ENCODE measurements at regions not wholly inside any gene's neighbourhood (a gene's known extent, or its start where the extent isn't known, plus 50 kb on each side); places are given as distances from the start of the nearest gene placed in this dataset.
"Not testable (repeated sequence)": the region's sequence is repeated elsewhere in the genome, so short reads cannot be mapped to it uniquely, and the experiment has no call there.

- FAIRE-seq, result no peak
- WGBS (ENCODE audit: missing lambda C conversion rate), result 84% methylated on average over 10 of the region's 10 CpGs
- POLR2A ChIA-PET, result no interaction called here
- Histone ChIP-seq H3K4me1 (peaks cover 97% of the 10 kb centered on the region), H3K4me3 (no peak overlapping the region), H3K4me2 (peak overlapping the region; percentile 7; the same call in 1 of the 3 replicates), H3K9me3 (0 out of 3 replicates have a peak, but pooled peaks cover 7% of the 10 kb centered on the region), H3K27ac (peak overlapping the region; percentile 84 to 88)
- ATAC-seq, result no peak
- CTCF ChIA-PET, result interaction anchor here (0.6 to 3.6 kb wide), 8 partner anchors 8 to 344 kb away, joined by 3 to 16 read pairs (median 3); no protein-coding TSS in a partner anchor
- DNase-seq (ENCODE audit: low read depth in 1 of 2, low spot score in 1 of 2), result no peak
- TF ChIP-seq CBX2 (IDR thresholded peaks at IDR 0.05; ENCODE audit: borderline replicate concordance, low read depth) (no peak), FOSL2 (IDR thresholded peaks at IDR 0.05) (no peak), FOSL2 (CRISPR knock-in tag; IDR thresholded peaks at IDR 0.05) (no peak), MAZ (IDR thresholded peaks at IDR 0.05; ENCODE audit: borderline replicate concordance, low read depth, low read length) (no peak), MYC (IDR thresholded peaks at IDR 0.05; ENCODE audit: borderline replicate concordance, low read length) (no peak), JUN (IDR thresholded peaks at IDR 0.05) (no peak), ELK1 (IDR thresholded peaks at IDR 0.05; ENCODE audit: low read depth, low read length) (no peak), SMC3 (IDR thresholded peaks at IDR 0.05) (no peak), KDM5A (IDR thresholded peaks at IDR 0.05) (no peak), HOXA7 (CRISPR knock-in tag; IDR thresholded peaks at IDR 0.05) (no peak), ZC3H11A (IDR thresholded peaks at IDR 0.05) (no peak), HOXB5 (CRISPR knock-in tag; IDR thresholded peaks at IDR 0.05) (no peak), HOXB13 (CRISPR knock-in tag; IDR thresholded peaks at IDR 0.05; ENCODE audit: low read depth) (no peak), HDAC2 (IDR thresholded peaks at IDR 0.05) (no peak), SREBF2 (IDR thresholded peaks at IDR 0.05) (no peak), RAD21 (conservative IDR thresholded peaks at IDR 0.05 in 1 of 2, IDR thresholded peaks at IDR 0.05 in 1 of 2) (no peak), RARB (CRISPR knock-in tag; IDR thresholded peaks at IDR 0.05) (no peak), CEBPB (IDR thresholded peaks at IDR 0.05) (no peak)
These were observed 342.7 kb downstream of the SOX9 start for GRCh38 chr17:72463287-72464102.

GRCh38 chr17:72464221-72464620 is 343.4 kb downstream of the SOX9 start:
- WGBS (ENCODE audit: missing lambda C conversion rate), result 96% methylated on average over 5 of the region's 5 CpGs
- FAIRE-seq; DNase-seq (ENCODE audit: low read depth in 1 of 2, low spot score in 1 of 2); ATAC-seq; POLR2A ChIA-PET; H3K4me3 ChIP-seq; H3K9me3 ChIP-seq: not testable (repeated sequence)
- Histone ChIP-seq H3K4me1 (peaks cover 97% of the 10 kb centered on the region), H3K27ac (peak overlapping the region; percentile 84 to 88), H3K4me2 (peak overlapping the region; percentile 93)
- CTCF ChIA-PET, result interaction anchor here (0.5 to 3.6 kb wide), 12 partner anchors 9 to 345 kb away, joined by 3 to 16 read pairs (median 4); no protein-coding TSS in a partner anchor
- TF ChIP-seq TFCP2L1 (CRISPR knock-in tag; IDR thresholded peaks at IDR 0.05), result 0 out of 2 replicates have a peak, but pooled peaks have one; percentile 56

GRCh38 chr17:72465191-72466024 is 344.6 kb downstream of the SOX9 start:
- ChIA-PET CTCF (interaction anchor here (0.6 to 3.6 kb wide), 17 partner anchors 10 to 992 kb away, joined by 3 to 16 read pairs (median 4); no protein-coding TSS in a partner anchor), POLR2A (interaction anchor here (0.9 to 2.0 kb wide), 4 partner anchors 21 to 344 kb away, joined by 3 to 9 read pairs (median 4); partner anchors contain the start of gene SOX9)
- 0 out of 3 replicates have a peak, but pooled peaks cover 7% of the 10 kb centered on the region for H3K9me3 ChIP-seq
- peak; percentile 98 for DNase-seq (ENCODE audit: low read depth in 1 of 2, low spot score in 1 of 2)
- peak overlapping the region; percentile 84 to 88 for H3K27ac ChIP-seq
- WGBS (ENCODE audit: missing lambda C conversion rate), result 7% methylated on average over 18 of the region's 18 CpGs
- FAIRE-seq, result peak; percentile 99
- peaks cover 97% of the 10 kb centered on the region for H3K4me1 ChIP-seq
- peak overlapping the region; percentile 93 for H3K4me2 ChIP-seq
- peak; percentile 92 to 94 for ATAC-seq
- peak overlapping the region; percentile 34 for H3K4me3 ChIP-seq
- TF ChIP-seq ZFP36 (IDR thresholded peaks at IDR 0.05; ENCODE audit: borderline replicate concordance, partially characterized antibody) (no peak), TP53 (CRISPR knock-in tag; IDR thresholded peaks at IDR 0.05) (0 out of 2 replicates have a peak, but pooled peaks have one; percentile 25), ATOH8 (CRISPR knock-in tag; IDR thresholded peaks at IDR 0.05; ENCODE audit: low read depth) (peak; percentile 9; the same call in 1 of the 2 replicates), FOSL2 (IDR thresholded peaks at IDR 0.05) (peak; percentile 97), FOSL2 (CRISPR knock-in tag; IDR thresholded peaks at IDR 0.05) (peak; percentile 100), CHD4 (IDR thresholded peaks at IDR 0.05; ENCODE audit: borderline replicate concordance) (no peak), NPAS2 (CRISPR knock-in tag; IDR thresholded peaks at IDR 0.05; ENCODE audit: borderline replicate concordance) (no peak), CBX2 (IDR thresholded peaks at IDR 0.05; ENCODE audit: borderline replicate concordance, low read depth) (no peak), ESRRA (IDR thresholded peaks at IDR 0.05; ENCODE audit: borderline replicate concordance, low read length) (no peak), HOXB5 (CRISPR knock-in tag; IDR thresholded peaks at IDR 0.05) (peak; percentile 16; the same call in 1 of the 2 replicates), HES2 (IDR thresholded peaks at IDR 0.05) (no peak), KDM1A (IDR thresholded peaks at IDR 0.05; ENCODE audit: low read depth) (no peak), EHF (CRISPR knock-in tag; IDR thresholded peaks at IDR 0.05) (0 out of 2 replicates have a peak, but pooled peaks have one; percentile 6), RARB (CRISPR knock-in tag; IDR thresholded peaks at IDR 0.05) (no peak; the same call in 1 of the 2 replicates), JUNB (IDR thresholded peaks at IDR 0.05) (peak; percentile 91), EHMT2 (IDR thresholded peaks at IDR 0.05; ENCODE audit: low read depth) (no peak)
